Choroid plexus epithelial cell (primary cell): ENCODE measurements at regions not wholly inside any gene's neighbourhood (a gene's known extent, or its start where the extent isn't known, plus 50 kb on each side); places are given as distances from the start of the nearest gene placed in this dataset.

ENCODE experiments used
- DNase-seq: peaks from one replicate; pipeline ENCODE4 v3.0.0-alpha.2; 2010; ENCODE audit warnings: low read depth
- H3K4me3 ChIP-seq: 2 replicates; pipeline ENCODE4 v1.5.1; 2011; ENCODE audit warnings: low read depth, mild to moderate bottlenecking, control low read depth, low read length, moderate library complexity
- TF ChIP-seq, protein P1 (sequence below): conservative IDR thresholded peaks from 2 replicates; pipeline ENCODE4 v1.5.1; 2011; ENCODE audit warnings: low read depth, mild to moderate bottlenecking, control low read depth, inconsistent platforms, low read length, moderate library complexity

DNA sequence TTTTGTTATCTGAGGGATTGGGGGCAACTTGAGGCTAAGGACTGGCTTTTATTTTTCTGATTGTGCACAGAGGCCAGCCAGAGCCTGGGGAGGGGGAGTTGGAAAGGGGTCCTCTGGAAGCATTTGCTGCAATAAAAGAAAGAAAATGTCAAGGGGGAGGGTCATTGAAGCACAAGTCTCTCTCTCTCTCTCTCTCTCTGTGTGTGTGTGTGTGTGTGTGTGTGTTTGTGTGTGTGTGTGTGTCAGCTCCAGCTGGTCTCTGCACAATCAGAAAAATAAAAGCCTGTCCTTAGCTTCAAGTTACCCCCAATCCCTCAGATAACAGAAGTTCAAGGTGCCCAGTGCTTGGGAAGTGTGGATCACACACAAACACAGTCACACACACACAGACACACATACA, 52.1 kb upstream of the CCDC174 start:
- no peak overlapping the region for H3K4me3 ChIP-seq
- DNase-seq = no peak
- TF ChIP-seq, protein P1, sequence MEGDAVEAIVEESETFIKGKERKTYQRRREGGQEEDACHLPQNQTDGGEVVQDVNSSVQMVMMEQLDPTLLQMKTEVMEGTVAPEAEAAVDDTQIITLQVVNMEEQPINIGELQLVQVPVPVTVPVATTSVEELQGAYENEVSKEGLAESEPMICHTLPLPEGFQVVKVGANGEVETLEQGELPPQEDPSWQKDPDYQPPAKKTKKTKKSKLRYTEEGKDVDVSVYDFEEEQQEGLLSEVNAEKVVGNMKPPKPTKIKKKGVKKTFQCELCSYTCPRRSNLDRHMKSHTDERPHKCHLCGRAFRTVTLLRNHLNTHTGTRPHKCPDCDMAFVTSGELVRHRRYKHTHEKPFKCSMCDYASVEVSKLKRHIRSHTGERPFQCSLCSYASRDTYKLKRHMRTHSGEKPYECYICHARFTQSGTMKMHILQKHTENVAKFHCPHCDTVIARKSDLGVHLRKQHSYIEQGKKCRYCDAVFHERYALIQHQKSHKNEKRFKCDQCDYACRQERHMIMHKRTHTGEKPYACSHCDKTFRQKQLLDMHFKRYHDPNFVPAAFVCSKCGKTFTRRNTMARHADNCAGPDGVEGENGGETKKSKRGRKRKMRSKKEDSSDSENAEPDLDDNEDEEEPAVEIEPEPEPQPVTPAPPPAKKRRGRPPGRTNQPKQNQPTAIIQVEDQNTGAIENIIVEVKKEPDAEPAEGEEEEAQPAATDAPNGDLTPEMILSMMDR = no peak

DNA sequence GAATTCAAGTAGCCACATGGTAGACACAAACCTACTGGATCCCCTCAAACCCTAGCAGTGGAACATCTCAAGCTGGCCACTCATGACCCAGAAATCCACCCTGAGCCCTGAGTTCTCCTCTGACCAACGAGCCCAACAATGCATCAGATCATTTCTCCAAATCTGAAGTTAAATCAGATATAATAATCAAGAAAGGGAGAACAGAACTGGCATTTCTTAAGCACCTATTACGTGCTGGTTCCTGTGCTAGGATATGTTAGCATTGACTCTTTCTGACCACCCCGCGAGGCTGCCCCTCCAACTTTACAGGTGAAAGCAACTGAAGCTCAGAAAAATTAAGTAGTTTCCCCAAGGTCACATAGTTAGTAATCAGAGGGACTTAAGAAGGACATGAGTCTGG, 51.5 kb upstream of the CCDC174 start:
- TF ChIP-seq, protein P1 = no peak
- no peak for DNase-seq
- H3K4me3 ChIP-seq = no peak overlapping the region

DNA sequence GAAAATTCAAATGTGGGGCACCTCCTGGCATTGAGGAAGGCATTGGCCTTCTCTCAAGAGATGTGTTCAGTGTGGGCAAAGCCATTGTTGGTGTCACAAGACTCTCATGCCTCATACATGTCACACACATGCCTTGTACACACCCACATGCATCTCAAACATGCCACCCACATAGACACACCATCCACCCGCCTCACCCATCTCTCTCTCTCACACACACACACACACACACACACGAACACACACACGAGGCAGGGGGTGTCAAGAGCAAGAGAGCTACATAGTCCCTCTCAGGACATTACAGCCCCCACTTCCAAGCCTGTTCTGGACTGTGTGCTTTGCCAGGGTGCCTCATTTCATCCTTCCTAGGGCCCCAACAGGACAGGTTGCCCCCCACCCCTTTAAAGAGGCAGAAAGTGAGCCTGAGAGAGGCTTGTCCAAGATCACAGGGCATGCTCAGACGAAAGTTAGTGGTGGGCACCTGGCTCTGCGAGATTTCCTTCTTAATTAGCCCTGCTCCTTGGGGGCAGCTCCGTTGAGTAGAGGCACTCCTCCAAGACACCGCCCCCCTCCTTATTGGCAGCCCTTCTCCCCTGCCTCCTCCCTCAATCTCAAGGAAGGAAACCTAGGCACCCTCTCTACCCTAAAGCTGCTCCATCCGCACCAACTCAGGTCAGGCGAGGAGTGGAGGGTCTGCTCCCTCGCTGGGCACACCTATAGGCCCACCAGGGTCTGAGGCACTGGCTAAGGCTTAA, 50.5 kb upstream of the CCDC174 start:
- H3K4me3 ChIP-seq = no peak overlapping the region
- TF ChIP-seq, protein P1 = no peak
- DNase-seq = no peak

DNA sequence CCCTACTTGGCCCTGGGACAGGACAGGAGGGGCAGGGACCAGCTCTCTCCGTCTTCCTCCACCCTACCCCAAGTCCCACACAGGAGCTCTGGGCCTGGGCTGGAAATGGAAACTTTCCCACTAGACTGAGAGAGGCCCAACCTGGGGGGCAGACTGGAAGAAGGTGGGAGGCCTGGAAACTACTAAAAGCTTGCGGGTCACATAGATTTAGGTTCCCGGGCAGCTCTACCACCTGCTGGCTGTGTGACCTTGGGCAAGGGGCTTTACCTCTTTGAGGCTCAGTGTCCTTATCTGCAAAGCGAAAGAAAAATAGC, 49.9 kb upstream of the CCDC174 start:
- TF ChIP-seq, protein P1 = no peak
- no peak for DNase-seq
- no peak overlapping the region for H3K4me3 ChIP-seq
